HG03442 (cell line): ENCODE measurements at regions not wholly inside any gene's neighbourhood (a gene's known extent, or its start where the extent isn't known, plus 50 kb on each side); places are given as distances from the start of the nearest gene placed in this dataset.
"Not testable (repeated sequence)": the region's sequence is repeated elsewhere in the genome, so short reads cannot be mapped to it uniquely, and the experiment has no call there.

ENCODE experiments used
- ATAC-seq: cut with Tn5 transposase; IDR thresholded peaks from one replicate; pipeline ENCODE4 v1.9.1; 2021; ENCODE audit warnings: mild to moderate bottlenecking, moderate library complexity; ENCODE audit not compliant: unreplicated experiment

GRCh38 chr17:33986566-33986965, 268.5 kb upstream of the CCL2 start:
- ATAC-seq, result no peak

- ATAC-seq, result no peak
Measured at GRCh38 chr17:33987162-33987561, 267.9 kb upstream of the CCL2 start.

GRCh38 chr17:33989361-33990148, 265.5 kb upstream of the CCL2 start:
- no peak for ATAC-seq

- ATAC-seq, result no peak
Measured at GRCh38 chr17:33990943-33991706, 264.0 kb upstream of the CCL2 start.

GRCh38 chr17:33992113-33992512, 263.0 kb upstream of the CCL2 start:
- no peak for ATAC-seq

- no peak for ATAC-seq
Measured at GRCh38 chr17:34000639-34001038, 254.4 kb upstream of the CCL2 start.

- no peak for ATAC-seq
Measured at GRCh38 chr17:34001246-34001645, 253.8 kb upstream of the CCL2 start.

GRCh38 chr17:34006126-34006525, 249.0 kb upstream of the CCL2 start:
- no peak for ATAC-seq

- no peak for ATAC-seq
Measured at GRCh38 chr17:34008125-34008524, 247.0 kb upstream of the CCL2 start.

- no peak for ATAC-seq
Measured at GRCh38 chr17:34009912-34010311, 245.2 kb upstream of the CCL2 start.

- ATAC-seq, result no peak
Measured at GRCh38 chr17:34010534-34010933, 244.6 kb upstream of the CCL2 start.

- no peak for ATAC-seq
Measured at GRCh38 chr17:34011599-34011998, 243.5 kb upstream of the CCL2 start.

- no peak for ATAC-seq
Measured at GRCh38 chr17:34012709-34013375, 242.2 kb upstream of the CCL2 start.

- no peak for ATAC-seq
Measured at GRCh38 chr17:34015253-34015652, 239.8 kb upstream of the CCL2 start.

- no peak for ATAC-seq
Measured at GRCh38 chr17:34024386-34024785, 230.7 kb upstream of the CCL2 start.

- no peak for ATAC-seq
Measured at GRCh38 chr17:34024806-34025551, 230.1 kb upstream of the CCL2 start.

- ATAC-seq, result not testable (repeated sequence)
Measured at GRCh38 chr17:34030601-34031000, 224.5 kb upstream of the CCL2 start.

- ATAC-seq, result not testable (repeated sequence)
Measured at GRCh38 chr17:34032305-34032704, 222.8 kb upstream of the CCL2 start.

- not testable (repeated sequence) for ATAC-seq
Measured at GRCh38 chr17:34038786-34039185, 216.3 kb upstream of the CCL2 start.

GRCh38 chr17:34039213-34039612, 215.9 kb upstream of the CCL2 start:
- not testable (repeated sequence) for ATAC-seq
